Activated CD4-positive, alpha-beta memory T cell treated with anti-CD3 and anti-CD28 coated beads for 36 hours (primary cell): ENCODE measurements at regions not wholly inside any gene's neighbourhood (a gene's known extent, or its start where the extent isn't known, plus 50 kb on each side); places are given as distances from the start of the nearest gene placed in this dataset.

Experiments
- CTCF ChIA-PET: fragments of 350-600 bp; sonication (Branson Sonifier 250); formaldehyde crosslinking; loops from one replicate; lab custom pipeline; 2021; ENCODE audit warnings: antibody characterized with exemption, inconsistent platforms; lab: Charles Lee
- POLR2A ChIA-PET: fragments of 350-600 bp; sonication (Branson Sonifier 250); formaldehyde crosslinking; loops from one replicate; lab custom pipeline; 2021; ENCODE audit warnings: antibody characterized with exemption; lab: Charles Lee
- DNase-seq: peaks from one replicate; pipeline ENCODE4 v3.0.0-alpha.2; 2020
- H3K27ac Mint-ChIP-seq: one replicate; pipeline ENCODE4 v1.8.0; 2021; ENCODE audit warnings: mixed read lengths
- H3K27me3 Mint-ChIP-seq: one replicate; pipeline ENCODE4 v1.8.0; 2021; ENCODE audit warnings: mixed read lengths
- H3K36me3 Mint-ChIP-seq: one replicate; pipeline ENCODE4 v1.8.0; 2021; ENCODE audit warnings: mixed read lengths
- H3K4me1 Mint-ChIP-seq: one replicate; pipeline ENCODE4 v1.8.0; 2021; ENCODE audit warnings: low read depth, mixed read lengths
- H3K4me3 Mint-ChIP-seq: one replicate; pipeline ENCODE4 v1.8.0; 2021; ENCODE audit warnings: mild to moderate bottlenecking, mixed read lengths
- H3K9me3 Mint-ChIP-seq: one replicate; pipeline ENCODE4 v1.8.0; 2021; ENCODE audit warnings: mixed read lengths
- intact Hi-C: fragments of 100-400 bp; cut with micrococcal nuclease; formaldehyde crosslinking; loops from one replicate; pipeline ENCODE4 v1.15.1; 2023

DNA sequence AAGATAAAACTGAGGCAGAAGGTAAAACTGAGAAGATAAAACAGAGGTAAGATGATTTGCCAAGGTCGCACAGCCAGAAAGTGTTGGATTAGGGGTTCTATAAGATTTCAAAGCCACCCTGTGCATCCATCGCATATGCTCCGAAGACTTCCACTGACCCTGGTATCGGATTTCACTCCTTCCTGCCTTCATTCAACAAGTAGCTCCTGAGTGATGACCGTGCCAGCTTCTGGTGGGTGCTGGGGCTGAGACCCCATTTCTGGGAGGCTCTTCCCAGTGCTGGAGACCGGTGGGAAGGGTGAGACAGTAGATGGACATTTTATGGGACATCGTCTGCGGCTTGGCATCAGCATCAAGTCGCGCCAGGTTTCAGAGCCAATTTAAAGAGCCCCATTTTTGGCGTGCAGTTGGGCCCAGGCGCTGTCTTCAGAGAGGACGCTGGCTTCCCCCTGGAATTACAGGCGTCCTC lies 53.7 kb upstream of the DAB2IP start:
- CTCF ChIA-PET: no interaction called here

DNA sequence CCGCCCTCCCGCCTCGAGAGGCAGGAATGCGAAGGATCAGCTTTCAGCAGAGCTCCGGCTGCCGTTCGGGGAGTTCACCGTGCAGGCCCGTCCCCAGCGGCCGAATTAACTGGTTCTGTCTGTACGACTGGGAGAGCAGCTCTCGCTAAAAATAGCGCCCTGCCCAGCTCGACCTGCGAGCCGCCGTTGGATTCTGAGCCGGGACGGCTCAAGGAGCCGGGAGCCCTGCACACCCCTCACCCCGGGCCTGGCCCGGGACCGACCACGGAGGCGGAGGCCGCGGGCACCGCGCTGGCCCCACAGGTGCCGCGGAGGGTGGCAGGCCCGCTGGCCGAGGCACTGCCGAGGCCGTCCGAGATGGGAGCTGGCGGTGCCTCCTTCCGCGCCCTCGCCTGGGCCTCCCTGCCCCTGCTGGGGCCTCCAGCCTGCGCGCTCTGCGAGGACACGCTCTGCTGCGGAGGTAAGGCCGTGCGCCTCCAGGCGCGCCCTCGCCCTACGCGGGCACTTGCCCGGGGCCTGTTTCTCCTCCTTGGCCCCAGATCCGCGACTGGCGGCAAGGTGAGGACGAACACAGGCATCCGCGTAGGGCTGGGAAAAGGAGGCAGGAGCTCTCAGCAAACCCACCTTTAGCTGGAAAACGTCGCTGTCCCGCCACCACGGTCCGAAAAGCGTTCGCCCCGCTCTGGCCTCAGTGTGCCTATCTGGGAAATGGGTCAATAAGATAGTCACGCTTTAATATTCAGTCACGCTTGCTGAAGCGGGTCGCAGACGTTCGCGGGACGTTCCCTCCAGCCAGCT lies 53.1 kb upstream of the DAB2IP start:
- no peak for DNase-seq
- Mint-ChIP-seq H3K27me3 (peaks cover 48% of the 10 kb centered on the region), H3K4me1 (no peaks in the 10 kb centered on the region), H3K4me3 (no peak overlapping the region), H3K9me3 (peaks cover 6% of the 10 kb centered on the region), H3K36me3 (no peaks in the 10 kb centered on the region), H3K27ac (no peak overlapping the region)
- ChIA-PET CTCF (no interaction called here), POLR2A (no interaction called here)
- intact Hi-C loops: no loop called here

More for the DNA sequence above, 53.7 kb upstream of the DAB2IP start:
- POLR2A ChIA-PET: no interaction called here
- no peak for DNase-seq
- Mint-ChIP-seq H3K36me3 (no peaks in the 10 kb centered on the region), H3K27ac (no peak overlapping the region), H3K9me3 (peaks cover 6% of the 10 kb centered on the region), H3K27me3 (peaks cover 44% of the 10 kb centered on the region), H3K4me3 (no peak overlapping the region), H3K4me1 (no peaks in the 10 kb centered on the region)
- intact Hi-C loops: no loop called here

DNA sequence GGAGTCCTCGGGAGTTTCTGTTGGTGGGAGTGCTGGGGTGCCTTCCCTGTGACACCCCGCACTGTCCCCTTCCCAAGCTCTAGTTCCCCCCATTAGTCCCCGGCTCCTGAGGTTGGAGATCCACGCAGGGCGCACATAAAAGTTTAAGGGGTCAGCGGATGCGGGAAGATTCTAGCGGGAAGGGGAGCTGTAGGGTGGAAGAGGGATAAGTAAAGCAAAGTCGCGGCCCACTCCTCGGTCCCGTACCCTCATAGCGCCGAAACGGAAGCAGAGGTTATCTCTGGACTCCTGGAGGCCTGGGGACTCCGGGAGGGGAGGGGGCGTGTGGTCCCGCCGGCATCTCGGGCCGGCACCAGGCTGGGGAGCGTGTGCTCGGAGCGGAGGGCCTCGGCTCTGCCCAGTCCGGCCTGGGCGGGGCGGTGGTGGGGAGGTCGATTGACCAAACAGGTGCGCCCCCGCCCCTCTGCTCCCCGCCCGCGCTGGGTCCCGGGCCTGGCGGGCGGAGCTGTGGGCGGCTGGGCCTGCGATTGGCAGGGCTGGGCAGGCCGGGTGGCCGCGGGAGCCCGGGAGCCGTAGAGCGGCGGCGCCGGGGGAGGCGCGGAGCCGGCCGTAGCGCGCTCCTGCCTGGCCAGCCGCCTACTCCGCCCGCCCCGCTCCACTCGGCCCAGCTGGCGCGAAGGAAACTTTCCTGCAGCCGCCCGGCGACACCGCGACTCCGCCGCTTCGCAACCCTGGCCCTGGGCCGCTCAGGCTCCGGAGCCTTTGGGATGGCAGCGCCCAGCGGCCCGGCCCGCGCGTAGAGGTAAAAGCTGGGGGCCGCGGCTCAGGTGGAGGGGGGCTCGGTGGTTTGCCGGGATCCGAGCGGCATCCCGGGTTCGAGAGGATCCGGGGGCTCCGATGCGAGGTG lies 52.2 kb upstream of the DAB2IP start:
- intact Hi-C loops: no loop called here
- ChIA-PET POLR2A (no interaction called here), CTCF (no interaction called here)
- Mint-ChIP-seq H3K4me3 (no peak overlapping the region), H3K27me3 (peaks cover 47% of the 10 kb centered on the region), H3K9me3 (peaks cover 6% of the 10 kb centered on the region), H3K4me1 (no peaks in the 10 kb centered on the region), H3K36me3 (no peaks in the 10 kb centered on the region), H3K27ac (no peak overlapping the region)
- no peak for DNase-seq

DNA sequence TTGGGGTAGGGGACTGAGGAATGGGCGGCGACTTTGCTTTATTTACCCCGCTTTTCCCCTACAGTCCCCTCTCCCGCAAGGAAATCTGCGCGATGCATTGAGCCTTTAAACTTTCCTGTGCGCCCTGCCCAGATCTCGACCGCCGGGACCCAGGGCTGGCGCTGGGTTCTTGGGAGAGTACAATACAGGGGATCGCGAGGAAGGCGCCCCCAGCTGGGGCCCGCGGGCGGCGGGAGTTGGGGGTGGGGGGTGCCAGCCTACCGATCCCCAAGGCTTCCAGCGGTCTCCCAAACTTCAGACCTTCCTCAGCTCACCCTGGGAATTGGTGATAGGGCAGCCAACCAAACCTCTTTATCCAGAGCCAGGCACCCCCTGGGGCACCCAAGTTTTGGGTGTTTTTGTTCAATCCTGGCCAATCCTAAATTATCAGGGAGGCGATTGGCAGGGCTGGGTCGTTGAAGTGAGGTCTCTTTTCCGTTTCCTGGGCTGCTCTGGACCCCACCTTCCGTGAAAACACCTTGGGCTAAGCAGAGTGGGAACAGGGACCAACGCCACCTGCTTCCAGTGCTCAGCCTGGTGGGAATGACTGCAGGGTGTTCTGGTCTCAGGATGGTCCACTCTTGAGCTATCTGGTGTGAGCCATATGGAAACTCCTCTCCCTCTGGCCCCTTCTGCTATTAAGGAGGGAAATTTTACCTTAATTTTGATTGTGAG lies 51.4 kb upstream of the DAB2IP start:
- H3K9me3 Mint-ChIP-seq: peaks cover 6% of the 10 kb centered on the region
- intact Hi-C loops: no loop called here
- no peaks in the 10 kb centered on the region for H3K36me3 Mint-ChIP-seq
- H3K27ac Mint-ChIP-seq: no peak overlapping the region
- H3K4me3 Mint-ChIP-seq: no peak overlapping the region
- CTCF ChIA-PET: interaction anchor here (0.9 kb wide), 1 partner anchor 54 kb away, joined by 4 read pairs; no protein-coding TSS in a partner anchor
- POLR2A ChIA-PET: no interaction called here
- DNase-seq: no peak
- peaks cover 47% of the 10 kb centered on the region for H3K27me3 Mint-ChIP-seq
- no peaks in the 10 kb centered on the region for H3K4me1 Mint-ChIP-seq

DNA sequence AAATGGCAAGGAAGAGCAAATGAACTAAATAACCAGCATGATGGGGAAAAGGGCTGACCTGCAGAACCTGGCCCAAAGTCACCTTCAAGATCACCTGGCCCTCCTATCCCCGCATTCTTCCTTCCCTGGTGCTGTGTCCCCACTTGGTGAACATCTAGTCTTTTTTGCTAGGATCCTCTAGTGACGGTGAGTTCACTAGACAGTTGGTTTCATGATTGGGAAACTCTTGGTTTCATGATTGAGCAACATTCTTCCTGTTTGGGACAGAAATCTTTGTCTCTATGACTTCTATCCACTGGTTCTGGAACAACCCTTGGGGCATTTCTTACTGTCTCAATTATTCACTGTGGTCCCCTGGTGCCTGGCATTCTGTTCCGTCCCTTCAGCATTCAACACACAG lies 50.2 kb upstream of the DAB2IP start:
- peaks cover 48% of the 10 kb centered on the region for H3K27me3 Mint-ChIP-seq
- ChIA-PET POLR2A (no interaction called here), CTCF (no interaction called here)
- intact Hi-C loops: no loop called here
- H3K4me1 Mint-ChIP-seq: no peaks in the 10 kb centered on the region
- no peak overlapping the region for H3K4me3 Mint-ChIP-seq
- H3K36me3 Mint-ChIP-seq: no peaks in the 10 kb centered on the region
- H3K27ac Mint-ChIP-seq: no peak overlapping the region
- H3K9me3 Mint-ChIP-seq: peaks cover 6% of the 10 kb centered on the region
- DNase-seq: no peak
